ENCODE measurements at regions not wholly inside any gene's neighbourhood (a gene's known extent, or its start where the extent isn't known, plus 50 kb on each side); places are given as distances from the start of the nearest gene placed in this dataset.

DNA sequence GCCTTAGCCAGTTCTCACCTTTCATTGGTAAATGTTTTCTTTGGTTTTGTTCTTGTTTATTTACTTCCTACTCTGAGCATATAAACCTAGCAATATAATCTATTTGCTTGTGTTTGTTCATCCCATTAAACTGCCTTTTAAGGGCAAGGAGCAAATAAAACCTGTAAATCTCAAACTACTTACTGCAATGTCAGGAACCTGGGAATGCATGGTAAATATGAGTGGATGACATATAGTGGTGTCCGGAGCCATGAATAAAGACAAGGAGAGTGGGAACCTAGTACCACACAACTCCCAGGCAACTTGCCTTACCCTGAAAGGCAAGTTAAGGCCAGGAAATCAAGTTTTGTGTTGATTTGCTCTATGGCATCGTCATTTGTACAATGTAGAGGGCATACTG, 1133.7 kb upstream of the NCAM2 start:
- TF ChIP-seq POLR2A (IDR thresholded peaks at IDR 0.05): no peak
- TF ChIP-seq, protein P1, sequence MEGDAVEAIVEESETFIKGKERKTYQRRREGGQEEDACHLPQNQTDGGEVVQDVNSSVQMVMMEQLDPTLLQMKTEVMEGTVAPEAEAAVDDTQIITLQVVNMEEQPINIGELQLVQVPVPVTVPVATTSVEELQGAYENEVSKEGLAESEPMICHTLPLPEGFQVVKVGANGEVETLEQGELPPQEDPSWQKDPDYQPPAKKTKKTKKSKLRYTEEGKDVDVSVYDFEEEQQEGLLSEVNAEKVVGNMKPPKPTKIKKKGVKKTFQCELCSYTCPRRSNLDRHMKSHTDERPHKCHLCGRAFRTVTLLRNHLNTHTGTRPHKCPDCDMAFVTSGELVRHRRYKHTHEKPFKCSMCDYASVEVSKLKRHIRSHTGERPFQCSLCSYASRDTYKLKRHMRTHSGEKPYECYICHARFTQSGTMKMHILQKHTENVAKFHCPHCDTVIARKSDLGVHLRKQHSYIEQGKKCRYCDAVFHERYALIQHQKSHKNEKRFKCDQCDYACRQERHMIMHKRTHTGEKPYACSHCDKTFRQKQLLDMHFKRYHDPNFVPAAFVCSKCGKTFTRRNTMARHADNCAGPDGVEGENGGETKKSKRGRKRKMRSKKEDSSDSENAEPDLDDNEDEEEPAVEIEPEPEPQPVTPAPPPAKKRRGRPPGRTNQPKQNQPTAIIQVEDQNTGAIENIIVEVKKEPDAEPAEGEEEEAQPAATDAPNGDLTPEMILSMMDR (IDR thresholded peaks at IDR 0.05): no peak
